ENCODE measurements at regions not wholly inside any gene's neighbourhood (a gene's known extent, or its start where the extent isn't known, plus 50 kb on each side); places are given as distances from the start of the nearest gene placed in this dataset.

DNA sequence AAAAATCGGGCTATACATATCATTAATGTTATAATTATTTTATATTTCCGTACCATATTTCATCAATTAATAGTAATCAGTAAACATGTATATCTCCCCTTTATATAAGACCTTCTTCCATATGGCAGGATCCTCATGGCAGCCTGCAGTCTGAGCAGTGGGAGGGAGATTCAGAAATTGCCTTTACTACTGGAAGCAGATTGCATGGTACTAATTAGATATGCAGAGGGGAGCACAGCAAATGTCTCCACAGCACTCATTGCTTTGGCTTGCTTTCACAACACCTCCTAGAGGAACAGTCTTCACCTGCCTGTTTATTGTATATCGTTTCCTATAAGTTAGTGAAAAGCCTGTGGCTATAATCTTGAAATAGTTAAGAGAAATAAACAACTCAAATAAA is 585.8 kb upstream of the GOT2 start:
- TF ChIP-seq, protein P1, sequence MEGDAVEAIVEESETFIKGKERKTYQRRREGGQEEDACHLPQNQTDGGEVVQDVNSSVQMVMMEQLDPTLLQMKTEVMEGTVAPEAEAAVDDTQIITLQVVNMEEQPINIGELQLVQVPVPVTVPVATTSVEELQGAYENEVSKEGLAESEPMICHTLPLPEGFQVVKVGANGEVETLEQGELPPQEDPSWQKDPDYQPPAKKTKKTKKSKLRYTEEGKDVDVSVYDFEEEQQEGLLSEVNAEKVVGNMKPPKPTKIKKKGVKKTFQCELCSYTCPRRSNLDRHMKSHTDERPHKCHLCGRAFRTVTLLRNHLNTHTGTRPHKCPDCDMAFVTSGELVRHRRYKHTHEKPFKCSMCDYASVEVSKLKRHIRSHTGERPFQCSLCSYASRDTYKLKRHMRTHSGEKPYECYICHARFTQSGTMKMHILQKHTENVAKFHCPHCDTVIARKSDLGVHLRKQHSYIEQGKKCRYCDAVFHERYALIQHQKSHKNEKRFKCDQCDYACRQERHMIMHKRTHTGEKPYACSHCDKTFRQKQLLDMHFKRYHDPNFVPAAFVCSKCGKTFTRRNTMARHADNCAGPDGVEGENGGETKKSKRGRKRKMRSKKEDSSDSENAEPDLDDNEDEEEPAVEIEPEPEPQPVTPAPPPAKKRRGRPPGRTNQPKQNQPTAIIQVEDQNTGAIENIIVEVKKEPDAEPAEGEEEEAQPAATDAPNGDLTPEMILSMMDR (IDR thresholded peaks at IDR 0.05): no peak
- TF ChIP-seq POLR2AphosphoS5 (IDR thresholded peaks at IDR 0.05): no peak
